Muscle layer of colon (tissue), 2 donors: ENCODE measurements at regions not wholly inside any gene's neighbourhood (a gene's known extent, or its start where the extent isn't known, plus 50 kb on each side); places are given as distances from the start of the nearest gene placed in this dataset.

Source experiments
- H3K27ac ChIP-seq: one replicate; pipeline ENCODE4 v1.7.0; 2013; ENCODE audit warnings: low read depth, mild to moderate bottlenecking, low read length, moderate library complexity
- H3K27me3 ChIP-seq, 2 donors: one replicate each; pipeline ENCODE4 v1.7.0; 2013; ENCODE audit warnings: low read length in 2 of 2, mild to moderate bottlenecking in 2 of 2; ENCODE audit not compliant: insufficient read depth in 2 of 2, control insufficient read depth in 1 of 2
- H3K36me3 ChIP-seq: one replicate; pipeline ENCODE4 v1.7.0; 2013; ENCODE audit warnings: mild to moderate bottlenecking, low read length; ENCODE audit not compliant: insufficient read depth
- H3K4me1 ChIP-seq: one replicate; pipeline ENCODE4 v1.7.0; 2013; ENCODE audit warnings: mild to moderate bottlenecking, low read length; ENCODE audit not compliant: insufficient read depth
- H3K4me3 ChIP-seq, 2 donors: one replicate each; pipeline ENCODE4 v1.7.0; 2013; ENCODE audit warnings: low read length in 2 of 2, low read depth in 1 of 2, mild to moderate bottlenecking in 1 of 2, moderate library complexity in 1 of 2
- H3K9ac ChIP-seq: one replicate; pipeline ENCODE4 v1.7.0; 2013; ENCODE audit warnings: low read length
- H3K9me3 ChIP-seq: one replicate; pipeline ENCODE4 v1.7.0; 2013; ENCODE audit warnings: mild to moderate bottlenecking, low read length
- donor health status: abdominal sarcoma.
- donor health status: Adenocarcinoma of cecum.

GRCh38 chr1:86296305-86297205 lies 99.6 kb downstream of the ODF2L start:
- H3K36me3 ChIP-seq: no peaks in the 10 kb centered on the region
- no peaks in the 10 kb centered on the region for H3K9me3 ChIP-seq
- H3K9ac ChIP-seq: no peak overlapping the region
- H3K27ac ChIP-seq: no peak overlapping the region
- no peaks in the 10 kb centered on the region for H3K4me1 ChIP-seq
- no peaks in the 10 kb centered on the region for H3K27me3 ChIP-seq
- H3K4me3 ChIP-seq: no peak overlapping the region

GRCh38 chr1:86289746-86290145 lies 106.4 kb downstream of the ODF2L start:
- Histone ChIP-seq H3K9me3 (no peaks in the 10 kb centered on the region), H3K4me1 (no peaks in the 10 kb centered on the region), H3K27me3 (no peaks in the 10 kb centered on the region), H3K27ac (no peak overlapping the region), H3K9ac (no peak overlapping the region), H3K36me3 (no peaks in the 10 kb centered on the region), H3K4me3 (no peak overlapping the region)

- Histone ChIP-seq H3K27me3 (no peaks in the 10 kb centered on the region), H3K9me3 (no peaks in the 10 kb centered on the region), H3K27ac (no peak overlapping the region)
Measured at GRCh38 chr1:86289161-86289560, 107.0 kb downstream of the ODF2L start.

GRCh38 chr1:86288586-86289147 lies 107.5 kb downstream of the ODF2L start:
- no peaks in the 10 kb centered on the region for H3K9me3 ChIP-seq
- no peak overlapping the region for H3K9ac ChIP-seq
- H3K27ac ChIP-seq: no peak overlapping the region
- H3K36me3 ChIP-seq: no peaks in the 10 kb centered on the region
- H3K4me1 ChIP-seq: no peaks in the 10 kb centered on the region
- no peaks in the 10 kb centered on the region for H3K27me3 ChIP-seq
- H3K4me3 ChIP-seq: no peak overlapping the region

More at GRCh38 chr1:86289161-86289560, 107.0 kb downstream of the ODF2L start:
- H3K4me1 ChIP-seq: no peaks in the 10 kb centered on the region
- no peaks in the 10 kb centered on the region for H3K36me3 ChIP-seq
- no peak overlapping the region for H3K9ac ChIP-seq
- H3K4me3 ChIP-seq: no peak overlapping the region

- H3K4me3 ChIP-seq: no peak overlapping the region
- H3K27me3 ChIP-seq: no peaks in the 10 kb centered on the region
- H3K36me3 ChIP-seq: no peaks in the 10 kb centered on the region
- H3K4me1 ChIP-seq: no peaks in the 10 kb centered on the region
- no peak overlapping the region for H3K9ac ChIP-seq
- no peak overlapping the region for H3K27ac ChIP-seq
- H3K9me3 ChIP-seq: no peaks in the 10 kb centered on the region
Measured at GRCh38 chr1:86285796-86286195, 110.3 kb downstream of the ODF2L start.

GRCh38 chr1:86282611-86283010 lies 113.5 kb downstream of the ODF2L start:
- Histone ChIP-seq H3K27me3 (no peaks in the 10 kb centered on the region), H3K4me1 (no peaks in the 10 kb centered on the region), H3K27ac (no peak overlapping the region), H3K9me3 (no peaks in the 10 kb centered on the region), H3K36me3 (no peaks in the 10 kb centered on the region), H3K9ac (no peak overlapping the region), H3K4me3 (no peak overlapping the region)

- H3K9me3 ChIP-seq: no peaks in the 10 kb centered on the region
- no peak overlapping the region for H3K9ac ChIP-seq
- H3K4me1 ChIP-seq: no peaks in the 10 kb centered on the region
- no peaks in the 10 kb centered on the region for H3K27me3 ChIP-seq
- no peak overlapping the region for H3K27ac ChIP-seq
- no peaks in the 10 kb centered on the region for H3K36me3 ChIP-seq
- H3K4me3 ChIP-seq: no peak overlapping the region
Measured at GRCh38 chr1:86277936-86278335, 118.2 kb downstream of the ODF2L start.

- Histone ChIP-seq H3K27me3 (no peaks in the 10 kb centered on the region), H3K4me3 (no peak overlapping the region), H3K9ac (no peak overlapping the region), H3K27ac (no peak overlapping the region), H3K9me3 (no peaks in the 10 kb centered on the region), H3K36me3 (no peaks in the 10 kb centered on the region), H3K4me1 (no peaks in the 10 kb centered on the region)
Measured at GRCh38 chr1:86273066-86273465, 116.5 kb upstream of the COL24A1 start.

GRCh38 chr1:86272083-86272482 lies 115.5 kb upstream of the COL24A1 start:
- Histone ChIP-seq H3K9me3 (no peaks in the 10 kb centered on the region), H3K36me3 (no peaks in the 10 kb centered on the region), H3K9ac (no peak overlapping the region), H3K27me3 (no peaks in the 10 kb centered on the region), H3K4me1 (no peaks in the 10 kb centered on the region), H3K4me3 (no peak overlapping the region), H3K27ac (no peak overlapping the region)

- no peak overlapping the region for H3K27ac ChIP-seq
- H3K9me3 ChIP-seq: no peaks in the 10 kb centered on the region
- H3K4me1 ChIP-seq: no peaks in the 10 kb centered on the region
- H3K36me3 ChIP-seq: no peaks in the 10 kb centered on the region
- H3K4me3 ChIP-seq: no peak overlapping the region
- H3K9ac ChIP-seq: no peak overlapping the region
- H3K27me3 ChIP-seq: no peaks in the 10 kb centered on the region
Measured at GRCh38 chr1:86271046-86271445, 114.5 kb upstream of the COL24A1 start.

- Histone ChIP-seq H3K9ac (no peak overlapping the region), H3K4me1 (peaks cover 7% of the 10 kb centered on the region), H3K9me3 (no peaks in the 10 kb centered on the region), H3K27me3 (no peaks in the 10 kb centered on the region), H3K36me3 (no peaks in the 10 kb centered on the region), H3K27ac (no peak overlapping the region), H3K4me3 (no peak overlapping the region)
Measured at GRCh38 chr1:86263101-86263500, 106.5 kb upstream of the COL24A1 start.

- no peak overlapping the region for H3K27ac ChIP-seq
- H3K27me3 ChIP-seq: no peaks in the 10 kb centered on the region
- H3K36me3 ChIP-seq: no peaks in the 10 kb centered on the region
- H3K4me1 ChIP-seq: peaks cover 10% of the 10 kb centered on the region
- no peak overlapping the region for H3K9ac ChIP-seq
- no peak overlapping the region for H3K4me3 ChIP-seq
- H3K9me3 ChIP-seq: no peaks in the 10 kb centered on the region
Measured at GRCh38 chr1:86260476-86260875, 103.9 kb upstream of the COL24A1 start.
